GM19468 (cell line): ENCODE measurements at regions not wholly inside any gene's neighbourhood (a gene's known extent, or its start where the extent isn't known, plus 50 kb on each side); places are given as distances from the start of the nearest gene placed in this dataset.

ENCODE experiments used
- ATAC-seq: cut with Tn5 transposase; IDR thresholded peaks from one replicate; pipeline ENCODE4 v1.9.1; 2021; ENCODE audit warnings: mild to moderate bottlenecking, moderate library complexity, moderate number of reproducible peaks; ENCODE audit not compliant: unreplicated experiment; ENCODE audit errors: extremely low read depth

- ATAC-seq, result no peak
Observed at GRCh38 chr14:28001002-28001401, 765.6 kb upstream of the FOXG1 start.

GRCh38 chr14:28012629-28013415, 753.8 kb upstream of the FOXG1 start:
- ATAC-seq, result no peak

GRCh38 chr14:28020112-28020511, 746.5 kb upstream of the FOXG1 start:
- no peak for ATAC-seq

- no peak for ATAC-seq
Observed at GRCh38 chr14:28023853-28024252, 742.7 kb upstream of the FOXG1 start.

GRCh38 chr14:28052251-28052650, 714.3 kb upstream of the FOXG1 start:
- no peak for ATAC-seq

GRCh38 chr14:28055008-28055407, 711.6 kb upstream of the FOXG1 start:
- no peak for ATAC-seq

- no peak for ATAC-seq
Observed at GRCh38 chr14:28057359-28058296, 709.0 kb upstream of the FOXG1 start.

- ATAC-seq, result no peak
Observed at GRCh38 chr14:28059254-28059653, 707.3 kb upstream of the FOXG1 start.

- ATAC-seq, result no peak
Observed at GRCh38 chr14:28061006-28061405, 705.6 kb upstream of the FOXG1 start.

GRCh38 chr14:28077021-28077420, 689.6 kb upstream of the FOXG1 start:
- no peak for ATAC-seq

- no peak for ATAC-seq
Observed at GRCh38 chr14:28083389-28083788, 683.2 kb upstream of the FOXG1 start.

- ATAC-seq, result no peak
Observed at GRCh38 chr14:28088125-28088524, 678.5 kb upstream of the FOXG1 start.

GRCh38 chr14:28097585-28097984, 669.0 kb upstream of the FOXG1 start:
- no peak for ATAC-seq

GRCh38 chr14:28098856-28099255, 667.7 kb upstream of the FOXG1 start:
- ATAC-seq, result no peak

GRCh38 chr14:28102001-28102400, 664.6 kb upstream of the FOXG1 start:
- no peak for ATAC-seq

GRCh38 chr14:28102814-28103213, 663.8 kb upstream of the FOXG1 start:
- no peak for ATAC-seq

GRCh38 chr14:28113311-28113710, 653.3 kb upstream of the FOXG1 start:
- no peak for ATAC-seq

GRCh38 chr14:28116716-28117115, 649.9 kb upstream of the FOXG1 start:
- no peak for ATAC-seq

- no peak for ATAC-seq
Observed at GRCh38 chr14:28119849-28120248, 646.7 kb upstream of the FOXG1 start.

- no peak for ATAC-seq
Observed at GRCh38 chr14:28120391-28120790, 646.2 kb upstream of the FOXG1 start.
